ENCODE measurements at regions not wholly inside any gene's neighbourhood (a gene's known extent, or its start where the extent isn't known, plus 50 kb on each side); places are given as distances from the start of the nearest gene placed in this dataset.

DNA sequence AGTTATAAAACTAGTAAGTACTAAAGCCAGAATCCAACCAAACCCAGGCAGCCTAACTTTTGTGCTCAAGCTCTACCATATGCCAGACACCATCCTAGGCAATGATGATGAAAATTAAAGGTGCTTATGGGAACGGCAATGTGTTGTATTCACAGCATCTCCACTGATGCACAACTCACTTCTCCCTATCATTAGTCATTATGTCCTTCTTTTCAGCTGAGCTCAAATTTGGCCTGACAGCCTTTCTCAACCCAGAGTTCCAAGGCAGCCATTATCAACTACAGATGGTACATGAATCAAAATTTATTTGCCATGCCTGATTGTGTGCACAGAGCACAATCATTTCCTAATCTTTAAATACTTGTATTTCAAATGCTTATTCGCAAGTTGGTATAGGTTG is 121.6 kb upstream of the TNPO1 start:
- Histone ChIP-seq H3K4me1 (ENCODE audit: control insufficient read depth in 1 of 2, insufficient read depth in 2 of 2, low read length in 2 of 2) (no peaks in the 10 kb centered on the region), H3K9ac (ENCODE audit: low read depth in 1 of 2, low read length in 2 of 2) (no peak overlapping the region), H3K27ac (ENCODE audit: low read depth, low read length) (no peak overlapping the region), H3K9me3 (ENCODE audit: control insufficient read depth in 1 of 2, low read length in 2 of 2) (no peaks in the 10 kb centered on the region), H3K4me3 (ENCODE audit: low read depth in 1 of 2, low read length in 2 of 2) (no peak overlapping the region), H3K27me3 (ENCODE audit: control insufficient read depth in 1 of 2, insufficient read depth in 2 of 2, low read length in 2 of 2) (peaks cover 3 to 4% of the 10 kb centered on the region in 2 donors), H3K36me3 (ENCODE audit: control insufficient read depth in 1 of 2, insufficient read depth in 2 of 2, low read length in 2 of 2) (no peaks in the 10 kb centered on the region)

DNA sequence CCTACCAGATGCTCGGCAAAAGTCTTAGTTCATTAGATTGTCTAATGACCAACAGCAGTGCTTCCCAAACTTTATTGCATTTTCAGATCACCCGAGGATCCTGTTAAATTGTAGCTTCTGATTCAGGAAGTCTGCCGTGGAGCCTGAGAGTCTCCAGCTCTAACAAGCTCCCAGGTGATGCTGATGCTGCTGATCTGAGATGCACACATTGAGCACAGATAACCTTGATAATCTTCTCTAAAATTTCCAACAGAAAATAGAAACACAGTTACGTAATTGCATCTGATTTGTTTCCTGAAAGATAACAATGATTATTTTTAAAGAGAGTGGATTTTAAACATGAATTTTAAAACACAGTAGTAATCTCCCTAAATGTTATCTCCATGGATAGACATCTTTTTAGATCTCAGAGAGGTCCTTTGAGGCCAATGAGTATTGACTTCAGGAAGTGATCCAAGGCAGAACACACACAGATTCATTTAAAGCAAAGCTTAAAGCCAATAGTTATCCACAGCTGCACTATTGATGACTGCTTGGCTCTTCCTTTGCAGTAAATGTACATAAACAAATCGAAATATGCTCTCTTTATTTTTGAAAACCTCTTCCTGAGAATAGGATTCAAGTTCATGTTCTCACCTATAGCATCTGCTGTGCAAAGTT is 122.8 kb upstream of the TNPO1 start:
- H3K9me3 ChIP-seq (ENCODE audit: control insufficient read depth in 1 of 2, low read length in 2 of 2) = no peaks in the 10 kb centered on the region
- H3K4me1 ChIP-seq (ENCODE audit: control insufficient read depth in 1 of 2, insufficient read depth in 2 of 2, low read length in 2 of 2) = no peaks in the 10 kb centered on the region
- peaks cover 3 to 4% of the 10 kb centered on the region in 2 donors for H3K27me3 ChIP-seq (ENCODE audit: control insufficient read depth in 1 of 2, insufficient read depth in 2 of 2, low read length in 2 of 2)
- no peak overlapping the region for H3K9ac ChIP-seq (ENCODE audit: low read depth in 1 of 2, low read length in 2 of 2)
- H3K4me3 ChIP-seq (ENCODE audit: low read depth in 1 of 2, low read length in 2 of 2) = no peak overlapping the region
- H3K27ac ChIP-seq (ENCODE audit: low read depth, low read length) = no peak overlapping the region
- no peaks in the 10 kb centered on the region for H3K36me3 ChIP-seq (ENCODE audit: control insufficient read depth in 1 of 2, insufficient read depth in 2 of 2, low read length in 2 of 2)

DNA sequence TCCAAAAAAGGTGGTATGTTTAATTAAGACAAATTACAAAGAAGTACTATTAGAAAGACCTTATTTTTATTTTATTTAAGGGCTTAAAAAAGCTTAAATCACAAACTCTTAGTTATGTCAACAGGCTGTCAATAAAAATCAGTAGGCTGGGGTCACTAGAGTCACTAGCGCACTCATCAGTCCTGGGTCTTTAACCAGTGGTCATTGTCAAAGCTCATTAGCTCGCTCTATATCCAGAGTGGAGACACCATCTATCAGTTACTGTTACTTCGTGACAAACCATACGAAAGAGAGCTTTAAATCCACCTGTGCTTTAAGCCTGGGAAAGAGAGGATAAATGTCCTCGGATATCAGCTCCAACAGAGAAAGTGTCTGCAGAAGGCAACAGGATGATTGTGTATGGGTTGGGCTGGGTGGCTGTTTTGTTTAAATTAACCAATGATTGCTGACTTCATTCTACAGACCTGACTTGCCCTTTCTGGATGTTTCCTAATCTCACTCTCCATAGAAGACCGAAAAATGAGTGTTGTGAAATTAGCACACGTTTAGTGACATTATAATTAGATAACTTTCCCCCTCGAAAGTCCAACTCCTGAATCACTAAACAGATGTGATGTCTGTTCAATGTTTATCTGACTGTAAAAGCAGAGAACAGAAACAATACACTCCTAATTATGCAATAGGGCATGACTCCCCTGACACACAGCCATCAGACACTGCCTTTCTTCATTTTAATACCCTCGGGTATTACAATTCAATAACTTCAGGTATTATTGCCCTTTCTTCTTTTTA is 123.6 kb upstream of the TNPO1 start:
- Histone ChIP-seq H3K27ac (ENCODE audit: low read depth, low read length) (no peak overlapping the region), H3K9me3 (ENCODE audit: control insufficient read depth in 1 of 2, low read length in 2 of 2) (no peaks in the 10 kb centered on the region), H3K27me3 (ENCODE audit: control insufficient read depth in 1 of 2, insufficient read depth in 2 of 2, low read length in 2 of 2) (peaks cover 3 to 4% of the 10 kb centered on the region in 2 donors), H3K9ac (ENCODE audit: low read depth in 1 of 2, low read length in 2 of 2) (no peak overlapping the region), H3K36me3 (ENCODE audit: control insufficient read depth in 1 of 2, insufficient read depth in 2 of 2, low read length in 2 of 2) (no peaks in the 10 kb centered on the region), H3K4me3 (ENCODE audit: low read depth in 1 of 2, low read length in 2 of 2) (no peak overlapping the region), H3K4me1 (ENCODE audit: control insufficient read depth in 1 of 2, insufficient read depth in 2 of 2, low read length in 2 of 2) (no peaks in the 10 kb centered on the region)

DNA sequence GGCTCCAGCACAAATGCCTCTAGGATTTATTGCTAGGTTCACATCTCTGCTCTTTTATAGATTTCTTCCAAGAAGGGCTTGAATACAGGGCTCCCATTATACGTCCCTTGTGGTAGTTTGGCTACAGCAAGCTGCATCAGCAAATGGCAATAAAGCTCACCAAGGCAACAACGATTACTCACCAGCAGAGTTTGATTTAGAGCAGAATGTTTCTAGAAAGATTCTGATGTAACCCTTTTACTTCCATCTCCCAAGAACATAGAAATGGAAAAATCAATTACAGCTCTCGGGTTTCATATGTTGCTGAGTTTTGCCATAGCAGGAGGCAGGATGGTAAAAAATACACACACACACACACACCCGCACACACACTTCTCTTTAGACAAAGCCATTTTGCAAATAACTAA is 124.2 kb upstream of the TNPO1 start:
- H3K27ac ChIP-seq (ENCODE audit: low read depth, low read length) = no peak overlapping the region
- H3K4me3 ChIP-seq (ENCODE audit: low read depth in 1 of 2, low read length in 2 of 2) = no peak overlapping the region

DNA sequence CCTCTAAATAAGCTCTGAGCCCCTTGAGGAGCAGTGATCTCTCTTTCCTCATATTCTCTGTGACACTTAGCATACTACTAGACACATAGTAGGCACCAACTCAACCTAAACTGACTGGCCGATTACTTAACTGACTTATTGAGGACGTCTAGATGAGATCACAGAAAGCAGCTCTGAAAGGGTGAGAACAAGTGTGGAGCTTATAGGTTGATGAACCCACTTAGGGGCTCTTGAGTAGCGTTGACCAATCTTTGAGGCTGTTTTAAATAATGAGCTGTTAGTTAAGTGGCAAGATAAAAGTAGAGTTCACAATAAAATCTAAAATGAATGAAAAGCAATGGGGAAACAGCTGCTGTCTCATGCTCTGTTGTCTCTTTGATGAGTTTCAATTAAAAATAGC is 124.7 kb upstream of the TNPO1 start:
- no peak overlapping the region for H3K27ac ChIP-seq (ENCODE audit: low read depth, low read length)
- H3K36me3 ChIP-seq (ENCODE audit: control insufficient read depth in 1 of 2, insufficient read depth in 2 of 2, low read length in 2 of 2) = no peaks in the 10 kb centered on the region
- H3K9me3 ChIP-seq (ENCODE audit: control insufficient read depth in 1 of 2, low read length in 2 of 2) = no peaks in the 10 kb centered on the region
- H3K27me3 ChIP-seq (ENCODE audit: control insufficient read depth in 1 of 2, insufficient read depth in 2 of 2, low read length in 2 of 2) = peaks cover 0 to 4% of the 10 kb centered on the region in 2 donors
- H3K9ac ChIP-seq (ENCODE audit: low read depth in 1 of 2, low read length in 2 of 2) = no peak overlapping the region
- no peak overlapping the region for H3K4me3 ChIP-seq (ENCODE audit: low read depth in 1 of 2, low read length in 2 of 2)
- no peaks in the 10 kb centered on the region for H3K4me1 ChIP-seq (ENCODE audit: control insufficient read depth in 1 of 2, insufficient read depth in 2 of 2, low read length in 2 of 2)

More for the DNA sequence above, 124.2 kb upstream of the TNPO1 start:
- Histone ChIP-seq H3K27me3 (ENCODE audit: control insufficient read depth in 1 of 2, insufficient read depth in 2 of 2, low read length in 2 of 2) (peaks cover 3 to 4% of the 10 kb centered on the region in 2 donors), H3K9me3 (ENCODE audit: control insufficient read depth in 1 of 2, low read length in 2 of 2) (no peaks in the 10 kb centered on the region), H3K4me1 (ENCODE audit: control insufficient read depth in 1 of 2, insufficient read depth in 2 of 2, low read length in 2 of 2) (no peaks in the 10 kb centered on the region), H3K36me3 (ENCODE audit: control insufficient read depth in 1 of 2, insufficient read depth in 2 of 2, low read length in 2 of 2) (no peaks in the 10 kb centered on the region), H3K9ac (ENCODE audit: low read depth in 1 of 2, low read length in 2 of 2) (no peak overlapping the region)

DNA sequence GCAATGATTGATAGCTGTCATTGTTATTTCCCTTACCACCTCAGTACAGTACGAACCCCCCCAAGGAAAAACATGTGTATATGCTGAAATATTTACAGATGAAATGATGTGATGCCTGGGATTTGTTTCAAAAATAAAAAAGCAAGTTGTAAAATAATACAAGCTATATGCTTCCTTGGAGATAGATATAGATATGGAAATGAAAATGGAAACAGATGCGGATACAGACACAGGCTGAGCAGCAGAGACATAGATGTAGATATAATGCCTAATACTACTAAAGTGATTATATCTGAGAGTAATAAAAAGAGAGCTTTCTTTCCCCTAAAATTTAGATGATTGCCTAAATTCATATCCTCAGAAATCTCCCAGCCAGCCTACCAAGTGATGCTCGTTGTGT is 127.5 kb upstream of the TNPO1 start:
- no peak overlapping the region for H3K27ac ChIP-seq (ENCODE audit: low read depth, low read length)
- no peak overlapping the region for H3K4me3 ChIP-seq (ENCODE audit: low read depth in 1 of 2, low read length in 2 of 2)
- H3K4me1 ChIP-seq (ENCODE audit: control insufficient read depth in 1 of 2, insufficient read depth in 2 of 2, low read length in 2 of 2) = no peaks in the 10 kb centered on the region
- H3K9me3 ChIP-seq (ENCODE audit: control insufficient read depth in 1 of 2, low read length in 2 of 2) = no peaks in the 10 kb centered on the region
- peaks cover 0 to 4% of the 10 kb centered on the region in 2 donors for H3K27me3 ChIP-seq (ENCODE audit: control insufficient read depth in 1 of 2, insufficient read depth in 2 of 2, low read length in 2 of 2)
- no peaks in the 10 kb centered on the region for H3K36me3 ChIP-seq (ENCODE audit: control insufficient read depth in 1 of 2, insufficient read depth in 2 of 2, low read length in 2 of 2)
- no peak overlapping the region for H3K9ac ChIP-seq (ENCODE audit: low read depth in 1 of 2, low read length in 2 of 2)

DNA sequence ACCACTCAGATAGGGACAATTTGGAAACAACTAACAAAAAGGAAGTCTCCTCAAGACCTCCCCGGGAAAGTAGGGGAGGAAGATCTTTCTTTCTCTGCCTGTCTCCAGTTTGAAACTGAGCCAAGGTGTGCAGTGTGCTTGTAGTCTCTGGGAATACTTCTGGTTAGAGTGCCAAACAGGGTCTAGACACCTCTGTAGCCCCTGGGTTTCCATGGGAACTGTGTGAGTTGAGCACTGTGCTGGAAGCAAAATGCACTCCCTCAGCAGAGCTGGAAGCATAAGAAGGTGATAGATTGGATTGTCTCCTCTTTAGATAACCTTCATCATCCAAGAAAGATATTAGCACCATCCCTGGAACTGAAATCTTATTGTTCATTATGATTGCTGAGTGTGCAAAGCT is 129.2 kb upstream of the TNPO1 start:
- H3K27ac ChIP-seq (ENCODE audit: low read depth, low read length) = no peak overlapping the region

DNA sequence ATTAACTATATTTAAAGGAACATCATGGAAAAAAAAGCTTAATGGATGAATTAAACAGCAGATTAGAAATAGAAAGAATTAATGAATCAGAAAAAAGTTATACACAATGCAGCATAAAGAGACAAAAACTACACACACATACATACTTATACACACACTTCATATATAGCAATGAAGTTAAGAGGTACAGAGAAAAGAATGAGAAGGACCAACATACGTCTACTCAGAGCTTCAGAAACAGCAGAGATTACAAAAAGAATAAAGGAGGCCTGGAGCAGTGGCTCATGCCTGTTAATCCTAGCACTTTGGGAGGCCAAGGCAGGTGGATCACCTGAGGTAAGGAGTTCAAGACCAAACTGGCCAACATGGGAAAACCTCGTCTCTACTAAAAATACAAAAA is 133.9 kb upstream of the TNPO1 start:
- no peak overlapping the region for H3K27ac ChIP-seq (ENCODE audit: low read depth, low read length)
- no peak overlapping the region for H3K4me3 ChIP-seq (ENCODE audit: low read depth in 1 of 2, low read length in 2 of 2)
- no peaks in the 10 kb centered on the region for H3K9me3 ChIP-seq (ENCODE audit: control insufficient read depth in 1 of 2, low read length in 2 of 2)
- no peaks in the 10 kb centered on the region for H3K27me3 ChIP-seq (ENCODE audit: control insufficient read depth in 1 of 2, insufficient read depth in 2 of 2, low read length in 2 of 2)
- H3K9ac ChIP-seq (ENCODE audit: low read depth in 1 of 2, low read length in 2 of 2) = no peak overlapping the region
- H3K4me1 ChIP-seq (ENCODE audit: control insufficient read depth in 1 of 2, insufficient read depth in 2 of 2, low read length in 2 of 2) = no peaks in the 10 kb centered on the region
- no peaks in the 10 kb centered on the region for H3K36me3 ChIP-seq (ENCODE audit: control insufficient read depth in 1 of 2, insufficient read depth in 2 of 2, low read length in 2 of 2)

More for the DNA sequence above, 129.2 kb upstream of the TNPO1 start:
- no peaks in the 10 kb centered on the region for H3K27me3 ChIP-seq (ENCODE audit: control insufficient read depth in 1 of 2, insufficient read depth in 2 of 2, low read length in 2 of 2)
- H3K9ac ChIP-seq (ENCODE audit: low read depth in 1 of 2, low read length in 2 of 2) = no peak overlapping the region
- H3K36me3 ChIP-seq (ENCODE audit: control insufficient read depth in 1 of 2, insufficient read depth in 2 of 2, low read length in 2 of 2) = no peaks in the 10 kb centered on the region
- H3K4me1 ChIP-seq (ENCODE audit: control insufficient read depth in 1 of 2, insufficient read depth in 2 of 2, low read length in 2 of 2) = no peaks in the 10 kb centered on the region
- no peak overlapping the region for H3K4me3 ChIP-seq (ENCODE audit: low read depth in 1 of 2, low read length in 2 of 2)
- no peaks in the 10 kb centered on the region for H3K9me3 ChIP-seq (ENCODE audit: control insufficient read depth in 1 of 2, low read length in 2 of 2)

DNA sequence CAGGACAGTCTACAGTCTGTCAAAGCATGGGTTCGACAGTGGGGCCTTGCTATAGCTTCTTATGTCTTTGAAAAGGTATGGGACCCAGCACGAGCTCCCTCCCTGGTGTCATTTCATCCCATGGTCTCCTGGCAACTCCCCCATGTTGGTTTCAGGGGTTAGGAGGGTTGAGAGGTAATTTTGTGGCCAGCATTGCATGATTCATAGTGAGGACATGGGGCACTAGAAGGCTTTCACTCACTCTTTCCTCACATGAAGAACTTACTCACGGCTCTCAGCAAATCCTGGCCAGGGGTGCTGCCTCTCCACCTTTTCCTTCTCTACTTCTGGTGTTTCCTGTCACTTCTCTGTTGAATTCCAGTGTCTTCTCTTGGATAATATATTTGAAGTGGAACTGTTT is 134.7 kb upstream of the TNPO1 start:
- Histone ChIP-seq H3K4me1 (ENCODE audit: control insufficient read depth in 1 of 2, insufficient read depth in 2 of 2, low read length in 2 of 2) (no peaks in the 10 kb centered on the region), H3K9me3 (ENCODE audit: control insufficient read depth in 1 of 2, low read length in 2 of 2) (no peaks in the 10 kb centered on the region), H3K36me3 (ENCODE audit: control insufficient read depth in 1 of 2, insufficient read depth in 2 of 2, low read length in 2 of 2) (no peaks in the 10 kb centered on the region), H3K27me3 (ENCODE audit: control insufficient read depth in 1 of 2, insufficient read depth in 2 of 2, low read length in 2 of 2) (no peaks in the 10 kb centered on the region), H3K27ac (ENCODE audit: low read depth, low read length) (no peak overlapping the region), H3K4me3 (ENCODE audit: low read depth in 1 of 2, low read length in 2 of 2) (no peak overlapping the region), H3K9ac (ENCODE audit: low read depth in 1 of 2, low read length in 2 of 2) (no peak overlapping the region)

DNA sequence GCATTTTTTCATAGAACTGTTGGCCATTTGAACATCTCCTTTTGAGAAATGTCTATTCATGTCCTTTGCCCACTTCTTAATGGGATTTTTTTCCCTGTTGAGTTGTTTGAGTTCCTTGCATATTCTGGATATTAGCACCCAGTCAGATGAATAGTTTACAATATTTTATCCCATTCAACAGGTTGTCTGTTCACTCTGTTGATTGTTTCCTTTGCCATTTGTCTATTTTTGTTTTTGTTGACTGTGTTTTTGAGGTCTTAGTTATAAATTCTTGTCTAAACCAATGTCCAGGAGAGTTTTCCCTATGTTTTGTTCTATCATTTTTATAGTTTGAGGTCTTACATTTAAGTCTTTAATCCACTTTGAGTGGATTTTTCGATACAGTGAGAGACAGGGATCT is 139.0 kb upstream of the TNPO1 start:
- H3K27me3 ChIP-seq (ENCODE audit: control insufficient read depth in 1 of 2, insufficient read depth in 2 of 2, low read length in 2 of 2) = no peaks in the 10 kb centered on the region
- no peaks in the 10 kb centered on the region for H3K4me1 ChIP-seq (ENCODE audit: control insufficient read depth in 1 of 2, insufficient read depth in 2 of 2, low read length in 2 of 2)
- H3K4me3 ChIP-seq (ENCODE audit: low read depth in 1 of 2, low read length in 2 of 2) = no peak overlapping the region
- no peaks in the 10 kb centered on the region for H3K9me3 ChIP-seq (ENCODE audit: control insufficient read depth in 1 of 2, low read length in 2 of 2)
- H3K27ac ChIP-seq (ENCODE audit: low read depth, low read length) = no peak overlapping the region
- H3K36me3 ChIP-seq (ENCODE audit: control insufficient read depth in 1 of 2, insufficient read depth in 2 of 2, low read length in 2 of 2) = no peaks in the 10 kb centered on the region
- H3K9ac ChIP-seq (ENCODE audit: low read depth in 1 of 2, low read length in 2 of 2) = no peak overlapping the region

All from duodenal mucosa (tissue), 2 donors.